ENCODE measurements at regions not wholly inside any gene's neighbourhood (a gene's known extent, or its start where the extent isn't known, plus 50 kb on each side); places are given as distances from the start of the nearest gene placed in this dataset.

GRCh38 chr14:100402631-100403030, 79.5 kb downstream of the SLC25A47 start:
- Histone ChIP-seq H3K79me2 (ENCODE audit: insufficient read depth, low read length) (no peaks in the 10 kb centered on the region), H3K4me2 (ENCODE audit: low read length) (no peak overlapping the region), H2AFZ (ENCODE audit: low read depth, low read length, poor library complexity, severe bottlenecking) (no peak overlapping the region), H3K9ac (ENCODE audit: low read length) (no peak overlapping the region), H3K4me3 (replicated peaks in 1 of 2; ENCODE audit: low read depth in 1 of 2, low read length in 2 of 2) (no peak overlapping the region), H3K27ac (ENCODE audit: low read depth, low read length) (no peak overlapping the region), H3K9me2 (ENCODE audit: insufficient read depth) (no peaks in the 10 kb centered on the region), H3K27me3 (ENCODE audit: insufficient read depth, low read length) (no peaks in the 10 kb centered on the region), H3K36me3 (ENCODE audit: control insufficient read depth in 1 of 2, insufficient read depth in 2 of 2, low read length in 2 of 2) (no peaks in the 10 kb centered on the region), H3K4me1 (ENCODE audit: control insufficient read depth in 1 of 2, insufficient read depth in 2 of 2, low read length in 2 of 2) (peaks cover 16 to 20% of the 10 kb centered on the region in 2 experiments), H3K9me3 (ENCODE audit: control insufficient read depth in 1 of 2, insufficient read depth in 1 of 2, low read depth in 1 of 2, low read length in 2 of 2) (no peaks in the 10 kb centered on the region), H4K20me1 (ENCODE audit: insufficient read depth) (no peaks in the 10 kb centered on the region)
- intact Hi-C loops (cut with micrococcal nuclease), result no loop called here
- TF ChIP-seq ATF3 (IDR thresholded peaks at IDR 0.05), result no peak
- TF ChIP-seq POLR2A (IDR thresholded peaks at IDR 0.05; ENCODE audit: borderline replicate concordance, extremely low read depth, insufficient read depth, insufficient read length), result no peak
- no peak for TF ChIP-seq CTCF (IDR thresholded peaks at IDR 0.05 in 2 of 3, conservative IDR thresholded peaks at IDR 0.05 in 1 of 3; ENCODE audit: borderline replicate concordance in 1 of 3, insufficient read depth in 1 of 3, low read depth in 2 of 3, low read length in 2 of 3)
- no peak for TF ChIP-seq TCF7L2 (IDR thresholded peaks at IDR 0.05; ENCODE audit: borderline replicate concordance, extremely low read depth, insufficient read depth, insufficient read length)
- no peak for TF ChIP-seq SIN3A (IDR thresholded peaks at IDR 0.05; ENCODE audit: low read depth)
- no peak for TF ChIP-seq SP1 (IDR thresholded peaks at IDR 0.05; ENCODE audit: low read depth)
- no peak for TF ChIP-seq POLR2AphosphoS5 (IDR thresholded peaks at IDR 0.05; ENCODE audit: low read depth, low read length)
- TF ChIP-seq CBX3 (IDR thresholded peaks at IDR 0.05; ENCODE audit: low read depth), result no peak
- no peak for TF ChIP-seq SRF (IDR thresholded peaks at IDR 0.05; ENCODE audit: low read depth)
- no peak for TF ChIP-seq RAD21 (IDR thresholded peaks at IDR 0.05; ENCODE audit: low read depth)
- TF ChIP-seq EZH2phosphoT487 (IDR thresholded peaks at IDR 0.05; ENCODE audit: borderline replicate concordance), result no peak
- no peak for TF ChIP-seq YY1 (IDR thresholded peaks at IDR 0.05; ENCODE audit: extremely low read depth, insufficient replicate concordance, low read depth, low read length)
- ATAC-seq, result no peak
- DNase-seq (ENCODE audit: low read depth, low spot score), result no peak
- BruUV-seq (replicated peaks), result no TSS peak
- ChIA-PET RAD21 (ENCODE audit: low non-redundant PET in 1 of 2, low total read pairs in 2 of 2, uncharacterized antibody in 2 of 2, unreplicated experiment in 2 of 2) (interaction anchor here in 1 of 2 experiments (1.1 kb wide), 1 partner anchor 17 kb away, joined by 3 read pairs; no protein-coding TSS in a partner anchor), POLR2A (no interaction called here), CTCF (interaction anchor here (2.5 kb wide), 1 partner anchor 243 kb away, joined by 6 read pairs; no protein-coding TSS in a partner anchor)

Measured in HCT116 (cell line).